Neural cell (in vitro differentiated cells): ENCODE measurements at regions not wholly inside any gene's neighbourhood (a gene's known extent, or its start where the extent isn't known, plus 50 kb on each side); places are given as distances from the start of the nearest gene placed in this dataset.

ENCODE experiments used
- H2AFZ ChIP-seq: fragments of 200-600, 300-800 bp; sonication (generic), shearing (Covaris generic); 2 replicates; pipeline ENCODE4 v1.6.0; 2014; ENCODE audit warnings: low read depth, mild to moderate bottlenecking, antibody characterized with exemption, low read length, moderate library complexity
- H3F3A ChIP-seq: fragments of 200-600 bp; shearing (Covaris generic); 2 replicates; pipeline ENCODE4 v1.6.1; 2016; ENCODE audit warnings: mild to moderate bottlenecking, moderate library complexity, mixed read lengths, antibody characterized with exemption, low read length; ENCODE audit not compliant: insufficient read depth, poor library complexity, severe bottlenecking
- H3K27ac ChIP-seq: fragments of 200-600, 300-800 bp; sonication (generic), shearing (Covaris generic); 2 replicates; pipeline ENCODE4 v1.5.1; 2014; ENCODE audit warnings: mild to moderate bottlenecking, low read length, moderate library complexity
- H3K27me3 ChIP-seq: fragments of 300-800, 200-600 bp; sonication (generic), shearing (Covaris generic); 2 replicates; pipeline ENCODE4 v1.6.0; 2014; ENCODE audit warnings: mild to moderate bottlenecking, low read depth, low read length, moderate library complexity; ENCODE audit not compliant: insufficient read depth
- H3K36me3 ChIP-seq: fragments of 300-800, 200-600 bp; sonication (generic), shearing (Covaris generic); 2 replicates; pipeline ENCODE4 v1.5.1; 2014; ENCODE audit warnings: mild to moderate bottlenecking, antibody characterized with exemption, low read length, moderate library complexity; ENCODE audit not compliant: insufficient read depth
- H3K4me2 ChIP-seq: fragments of 300-800, 200-600 bp; sonication (generic), shearing (Covaris generic); 2 replicates; pipeline ENCODE4 v1.6.0; 2014; ENCODE audit warnings: mild to moderate bottlenecking, low read length
- H3K4me3 ChIP-seq: fragments of 300-800, 200-600 bp; sonication (generic), shearing (Covaris generic); 2 replicates; pipeline ENCODE4 v1.5.1; 2014; ENCODE audit warnings: mild to moderate bottlenecking, low read length, moderate library complexity
- H3K79me2 ChIP-seq: fragments of 200-600 bp; shearing (Covaris generic); replicated peaks from 2 replicates; pipeline ENCODE4 v1.6.0; 2014; ENCODE audit warnings: mild to moderate bottlenecking, low read length, moderate library complexity; ENCODE audit not compliant: insufficient read depth
- H3K9ac ChIP-seq: fragments of 300-800, 200-600 bp; sonication (generic), shearing (Covaris generic); 2 replicates; pipeline ENCODE4 v1.6.1; 2016; ENCODE audit warnings: mild to moderate bottlenecking, low read length, mixed read lengths
- H3K9me2 ChIP-seq: fragments of 200-600 bp; shearing (Covaris generic); 2 replicates; pipeline ENCODE4 v1.6.1; 2016; ENCODE audit warnings: mild to moderate bottlenecking, low read length, mixed read lengths; ENCODE audit not compliant: insufficient read depth
- H3K9me3 ChIP-seq: fragments of 200-600, 300-800 bp; sonication (generic), shearing (Covaris generic); 2 replicates; pipeline ENCODE4 v1.6.1; 2016; ENCODE audit warnings: mild to moderate bottlenecking, mixed run types, low read length, moderate library complexity, mixed read lengths
- H4K20me1 ChIP-seq: fragments of 200-600 bp; shearing (Covaris generic); 2 replicates; pipeline ENCODE4 v1.6.1; 2016; ENCODE audit warnings: mild to moderate bottlenecking, mixed run types; ENCODE audit not compliant: insufficient read depth
- CTCF ChIP-seq: fragments of 450-650 bp; IDR thresholded peaks from 2 replicates; pipeline ENCODE4 v1.5.1; 2014; ENCODE audit warnings: antibody characterized with exemption, mild to moderate bottlenecking, moderate library complexity; ENCODE audit not compliant: poor library complexity, severe bottlenecking
- EP300 ChIP-seq: fragments of 450-650 bp; conservative IDR thresholded peaks from 2 replicates; pipeline ENCODE4 v1.6.1; 2014; ENCODE audit warnings: antibody characterized with exemption, mild to moderate bottlenecking, moderate library complexity; ENCODE audit not compliant: poor library complexity, severe bottlenecking
- EZH2 ChIP-seq: fragments of 200-600, 300-800 bp; shearing (Covaris generic), sonication (generic); IDR thresholded peaks from 2 replicates; pipeline ENCODE4 v1.6.1; 2014; ENCODE audit warnings: antibody characterized with exemption, low read length, borderline replicate concordance, mild to moderate bottlenecking; ENCODE audit not compliant: insufficient read depth, poor library complexity, severe bottlenecking
- MXI1 ChIP-seq: fragments of 450-650 bp; conservative IDR thresholded peaks from 2 replicates; pipeline ENCODE4 v1.6.1; 2014; ENCODE audit warnings: antibody characterized with exemption, mild to moderate bottlenecking; ENCODE audit not compliant: poor library complexity, severe bottlenecking
- POLR2AphosphoS5 ChIP-seq: IDR thresholded peaks from 2 replicates; pipeline ENCODE4 v1.6.1; 2012
- RAD21 ChIP-seq: fragments of 450-650 bp; conservative IDR thresholded peaks from 2 replicates; pipeline ENCODE4 v1.6.1; 2014; ENCODE audit warnings: antibody characterized with exemption, mild to moderate bottlenecking, moderate library complexity
- REST ChIP-seq: IDR thresholded peaks from 2 replicates; pipeline ENCODE4 v1.6.1; 2012; ENCODE audit warnings: borderline replicate concordance
- SMC3 ChIP-seq: fragments of 450-650 bp; conservative IDR thresholded peaks from 2 replicates; pipeline ENCODE4 v1.6.1; 2014; ENCODE audit warnings: antibody characterized with exemption, mild to moderate bottlenecking, moderate library complexity; ENCODE audit not compliant: poor library complexity
- TAF1 ChIP-seq: IDR thresholded peaks from 2 replicates; pipeline ENCODE4 v1.6.1; 2012; ENCODE audit warnings: low read depth

GRCh38 chr13:100808330-100809128 lies 133.9 kb upstream of the TMTC4 start:
- Histone ChIP-seq H3K9me3 (no peaks in the 10 kb centered on the region), H3K27me3 (no peaks in the 10 kb centered on the region), H3K27ac (no peak overlapping the region), H3K9me2 (no peaks in the 10 kb centered on the region), H3K4me3 (no peak overlapping the region), H3K79me2 (no peaks in the 10 kb centered on the region), H2AFZ (no peak overlapping the region), H4K20me1 (no peaks in the 10 kb centered on the region), H3K4me2 (no peak overlapping the region), H3F3A (no peaks in the 10 kb centered on the region), H3K36me3 (no peaks in the 10 kb centered on the region), H3K9ac (no peak overlapping the region)
- TF ChIP-seq CTCF = no peak
- no peak for TF ChIP-seq EP300
- no peak for TF ChIP-seq MXI1
- TF ChIP-seq POLR2AphosphoS5 = no peak
- TF ChIP-seq EZH2 = no peak
- no peak for TF ChIP-seq SMC3
- no peak for TF ChIP-seq RAD21
- TF ChIP-seq TAF1 = no peak
- no peak for TF ChIP-seq REST

- Histone ChIP-seq H3K27ac (no peak overlapping the region), H3K9ac (no peak overlapping the region), H3K79me2 (no peaks in the 10 kb centered on the region), H3K9me2 (no peaks in the 10 kb centered on the region), H3K36me3 (no peaks in the 10 kb centered on the region), H3F3A (no peaks in the 10 kb centered on the region), H3K4me3 (no peak overlapping the region), H2AFZ (no peak overlapping the region), H4K20me1 (no peaks in the 10 kb centered on the region), H3K27me3 (no peaks in the 10 kb centered on the region), H3K4me2 (no peak overlapping the region), H3K9me3 (no peaks in the 10 kb centered on the region)
- TF ChIP-seq EP300 = no peak
- TF ChIP-seq EZH2 = no peak
- no peak for TF ChIP-seq REST
- no peak for TF ChIP-seq CTCF
- TF ChIP-seq RAD21 = no peak
- no peak for TF ChIP-seq TAF1
- TF ChIP-seq MXI1 = no peak
- TF ChIP-seq POLR2AphosphoS5 = no peak
- no peak for TF ChIP-seq SMC3
Observed at GRCh38 chr13:100803091-100803490, 128.5 kb upstream of the TMTC4 start.
